HCT116 (cell line): ENCODE measurements at regions not wholly inside any gene's neighbourhood (a gene's known extent, or its start where the extent isn't known, plus 50 kb on each side); places are given as distances from the start of the nearest gene placed in this dataset.

ENCODE experiments used
- ATAC-seq: fragments of 200-7000 bp; cut with Tn5 transposase; 2 replicates; pipeline ENCODE4 v1.9.1; 2020; ENCODE audit warnings: mild to moderate bottlenecking, moderate library complexity
- BruUV-seq: library from RNA; stranded (reverse); fragments of 400-500 nt; replicated peaks from 2 replicates; lab custom pipeline; 2021; lab: Mats Ljungman, UMichigan
- CTCF ChIA-PET: fragments of 300-600 bp; sonication (Branson Sonifier 250); formaldehyde crosslinking; loops from one replicate; lab custom pipeline; 2021; ENCODE audit warnings: antibody characterized with exemption; lab: Charles Lee
- POLR2A ChIA-PET: fragments of 300-600, 350-600 bp; sonication (Branson Sonifier 250); formaldehyde crosslinking; loops from one replicate; lab custom pipeline; 2021; ENCODE audit warnings: antibody characterized with exemption; lab: Charles Lee
- RAD21 ChIA-PET, 2 experiments: fragments of 300-600 bp; sonication (Branson Sonifier 250); formaldehyde crosslinking; loops; one replicate each; lab custom pipeline; 2023; ENCODE audit warnings: low total read pairs in 2 of 2; ENCODE audit not compliant: uncharacterized antibody in 2 of 2, unreplicated experiment in 2 of 2, low non-redundant PET in 1 of 2; lab: Charles Lee
- DNase-seq: peaks from one replicate; pipeline ENCODE4 v3.0.0-alpha.2; 2010; ENCODE audit warnings: low read depth, low spot score
- H2AFZ ChIP-seq: fragments of 200-600 bp; shearing (Covaris generic), sonication (generic); 2 replicates; pipeline ENCODE4 v1.6.1; 2017; ENCODE audit warnings: low read depth, mixed run types, mixed read lengths, antibody characterized with exemption, low read length; ENCODE audit not compliant: poor library complexity, severe bottlenecking
- H3K27ac ChIP-seq: 2 replicates; pipeline ENCODE4 v1.5.1; 2012; ENCODE audit warnings: low read depth, low read length
- H3K27me3 ChIP-seq: fragments of 200-600 bp; sonication (generic); 2 replicates; pipeline ENCODE4 v1.6.1; 2016; ENCODE audit warnings: mixed run types, low read length, mixed read lengths; ENCODE audit not compliant: insufficient read depth
- H3K36me3 ChIP-seq, 2 experiments: fragments of 200-500 bp in 1 of 2; fragments of 200-600 bp in 1 of 2; sonication (Bioruptor generic) in 1 of 2; sonication (generic) in 1 of 2; 2 replicates each; pipeline versions ENCODE4 v1.5.1 to v1.6.1; 2014 to 2016; ENCODE audit warnings: low read length in 2 of 2, inconsistent platforms in 1 of 2, mixed read lengths in 1 of 2, mixed run types in 1 of 2; ENCODE audit not compliant: insufficient read depth in 2 of 2, control insufficient read depth in 1 of 2
- H3K4me1 ChIP-seq, 2 experiments: fragments of 200-600 bp in 1 of 2; sonication (generic) in 1 of 2; 2 replicates each; pipeline versions ENCODE4 v1.5.1 to v1.6.1; 2012 to 2017; ENCODE audit warnings: low read length in 2 of 2, inconsistent platforms in 1 of 2, mild to moderate bottlenecking in 1 of 2, mixed read lengths in 1 of 2, mixed run types in 1 of 2, moderate library complexity in 1 of 2; ENCODE audit not compliant: insufficient read depth in 2 of 2, control insufficient read depth in 1 of 2
- H3K4me2 ChIP-seq: fragments of 200-600 bp; sonication (generic); 2 replicates; pipeline ENCODE4 v1.6.1; 2017; ENCODE audit warnings: mixed run types, low read length, mixed read lengths
- H3K4me3 ChIP-seq, 2 experiments: fragments of 200-600 bp in 1 of 2; sonication (generic) in 1 of 2; replicated peaks in 1 of 2; 2 replicates each; pipeline ENCODE4 v1.5.1; 2011 to 2016; ENCODE audit warnings: low read length in 2 of 2, control low read depth in 1 of 2, low read depth in 1 of 2, mild to moderate bottlenecking in 1 of 2, mixed read lengths in 1 of 2, mixed run types in 1 of 2
- H3K79me2 ChIP-seq: fragments of 200-600 bp; sonication (generic); 2 replicates; pipeline ENCODE4 v1.6.1; 2017; ENCODE audit warnings: mild to moderate bottlenecking, mixed run types, low read length, moderate library complexity, mixed read lengths; ENCODE audit not compliant: insufficient read depth
- H3K9ac ChIP-seq: fragments of 200-600 bp; sonication (generic); 2 replicates; pipeline ENCODE4 v1.6.1; 2016; ENCODE audit warnings: low read length, mixed read lengths
- H3K9me2 ChIP-seq: fragments of 200-600 bp; sonication (generic), shearing (Covaris generic); 2 replicates; pipeline ENCODE4 v1.6.1; 2017; ENCODE audit warnings: mixed run types, mild to moderate bottlenecking, moderate library complexity; ENCODE audit not compliant: insufficient read depth
- H3K9me3 ChIP-seq, 2 experiments: fragments of 200-500 bp in 1 of 2; fragments of 200-600 bp in 1 of 2; sonication (Bioruptor generic) in 1 of 2; sonication (generic) in 1 of 2; 2 replicates each; pipeline ENCODE4 v1.6.1; 2014 to 2017; ENCODE audit warnings: low read length in 2 of 2, mixed read lengths in 2 of 2, inconsistent platforms in 1 of 2, low read depth in 1 of 2, mild to moderate bottlenecking in 1 of 2, mixed run types in 1 of 2, moderate library complexity in 1 of 2; ENCODE audit not compliant: control insufficient read depth in 1 of 2, insufficient read depth in 1 of 2
- H4K20me1 ChIP-seq: fragments of 200-600 bp; sonication (generic), shearing (Covaris generic); 2 replicates; pipeline ENCODE4 v1.6.1; 2017; ENCODE audit warnings: mixed run types, mild to moderate bottlenecking, moderate library complexity; ENCODE audit not compliant: insufficient read depth
- CBX3 ChIP-seq: IDR thresholded peaks from 2 replicates; pipeline ENCODE4 v1.6.1; 2012; ENCODE audit warnings: low read depth
- ELF1 ChIP-seq: IDR thresholded peaks from 2 replicates; pipeline ENCODE4 v1.6.1; 2012; ENCODE audit warnings: low read depth, borderline replicate concordance
- EZH2 ChIP-seq: fragments of 200-600 bp; sonication (generic); IDR thresholded peaks from 2 replicates; pipeline ENCODE4 v1.6.1; 2017; ENCODE audit warnings: antibody characterized with exemption, mixed run types
- EZH2phosphoT487 ChIP-seq: fragments of 200-600 bp; IDR thresholded peaks from 2 replicates; pipeline ENCODE4 v1.6.1; 2018; ENCODE audit warnings: antibody characterized with exemption, borderline replicate concordance
- FOSL1 ChIP-seq: IDR thresholded peaks from 2 replicates; pipeline ENCODE4 v1.6.1; 2012; ENCODE audit warnings: low read depth
- JUND ChIP-seq: IDR thresholded peaks from 2 replicates; pipeline ENCODE4 v1.6.1; 2012
- POLR2A ChIP-seq: IDR thresholded peaks from 2 replicates; pipeline ENCODE4 v1.7.0; 2011; ENCODE audit warnings: borderline replicate concordance; ENCODE audit not compliant: insufficient read depth, insufficient read length; ENCODE audit errors: extremely low read depth
- SIN3A ChIP-seq: IDR thresholded peaks from 2 replicates; pipeline ENCODE4 v1.6.1; 2012; ENCODE audit warnings: low read depth
- SP1 ChIP-seq: IDR thresholded peaks from 2 replicates; pipeline ENCODE4 v1.6.1; 2012; ENCODE audit warnings: low read depth
- TCF7L2 ChIP-seq: IDR thresholded peaks from 2 replicates; pipeline ENCODE4 v1.7.0; 2011; ENCODE audit warnings: borderline replicate concordance, inconsistent platforms; ENCODE audit not compliant: insufficient read depth, insufficient read length; ENCODE audit errors: extremely low read depth
- YY1 ChIP-seq: IDR thresholded peaks from 2 replicates; pipeline ENCODE4 v1.6.1; 2011; ENCODE audit warnings: low read length, low read depth, moderate library complexity, mild to moderate bottlenecking; ENCODE audit not compliant: insufficient replicate concordance; ENCODE audit errors: extremely low read depth
- ZNF274 ChIP-seq: fragments of 200-500 bp; sonication (Bioruptor generic); IDR thresholded peaks from 2 replicates; pipeline ENCODE4 v1.6.1; 2014; ENCODE audit warnings: mild to moderate bottlenecking, low read depth, low read length, inconsistent platforms
- intact Hi-C: fragments of 100-400 bp; cut with micrococcal nuclease; formaldehyde crosslinking; loops from 2 replicates; pipeline ENCODE4 v1.10.0; 2022
- TF ChIP-seq, protein P1 (sequence below): IDR thresholded peaks from 2 replicates; pipeline ENCODE4 v1.6.1; 2012
- TF ChIP-seq, protein P2 (sequence below), 3 experiments: fragments of 200-600 bp in 1 of 3; sonication (generic) in 1 of 3; IDR thresholded peaks in 2 of 3; conservative IDR thresholded peaks in 1 of 3; 2 replicates each; pipeline ENCODE4 v1.5.1; 2012 to 2017; ENCODE audit warnings: low read depth in 2 of 3, low read length in 2 of 3, antibody characterized with exemption in 1 of 3, borderline replicate concordance in 1 of 3, control low read depth in 1 of 3, mild to moderate bottlenecking in 1 of 3, mixed read lengths in 1 of 3, mixed run types in 1 of 3, moderate library complexity in 1 of 3; ENCODE audit not compliant: insufficient read depth in 1 of 3

DNA sequence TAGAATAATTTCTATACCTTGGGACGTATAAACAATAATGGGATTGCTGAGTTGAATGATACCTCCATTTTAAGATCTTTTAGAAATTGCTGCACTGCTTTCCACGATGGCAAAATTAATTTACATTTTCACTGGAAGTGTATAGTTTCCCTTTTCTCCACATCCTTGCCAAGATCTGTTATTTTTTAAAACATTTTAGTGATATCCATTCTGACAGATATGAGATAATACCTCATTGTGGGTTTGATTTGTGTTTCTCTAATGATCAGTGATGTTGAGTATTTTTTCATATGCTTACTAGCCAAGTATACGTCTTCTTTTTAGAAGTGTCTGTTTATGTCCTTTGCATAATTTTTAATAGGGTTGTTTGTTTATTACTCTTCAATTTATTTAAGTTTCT is 908.5 kb upstream of the CNTNAP5 start:
- Histone ChIP-seq H4K20me1 (no peaks in the 10 kb centered on the region), H3K27ac (no peak overlapping the region), H2AFZ (no peak overlapping the region), H3K36me3 (no peaks in the 10 kb centered on the region), H3K9me3 (peaks cover 4 to 26% of the 10 kb centered on the region in 2 experiments; a peak in 2 of 4 replicates), H3K4me3 (no peak overlapping the region), H3K4me2 (no peak overlapping the region), H3K9me2 (no peaks in the 10 kb centered on the region), H3K4me1 (no peaks in the 10 kb centered on the region), H3K79me2 (no peaks in the 10 kb centered on the region), H3K27me3 (no peaks in the 10 kb centered on the region), H3K9ac (no peak overlapping the region)
- ChIA-PET RAD21 (no interaction called here), CTCF (no interaction called here), POLR2A (no interaction called here)
- BruUV-seq, result no TSS peak
- DNase-seq (no peak), ATAC-seq (no peak)
- TF ChIP-seq EZH2phosphoT487 (no peak), FOSL1 (no peak), CBX3 (no peak), SP1 (no peak), EZH2 (no peak), TCF7L2 (no peak), JUND (no peak)
- TF ChIP-seq, protein P1, sequence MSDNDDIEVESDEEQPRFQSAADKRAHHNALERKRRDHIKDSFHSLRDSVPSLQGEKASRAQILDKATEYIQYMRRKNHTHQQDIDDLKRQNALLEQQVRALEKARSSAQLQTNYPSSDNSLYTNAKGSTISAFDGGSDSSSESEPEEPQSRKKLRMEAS, result no peak
- intact Hi-C loops, result no loop called here

DNA sequence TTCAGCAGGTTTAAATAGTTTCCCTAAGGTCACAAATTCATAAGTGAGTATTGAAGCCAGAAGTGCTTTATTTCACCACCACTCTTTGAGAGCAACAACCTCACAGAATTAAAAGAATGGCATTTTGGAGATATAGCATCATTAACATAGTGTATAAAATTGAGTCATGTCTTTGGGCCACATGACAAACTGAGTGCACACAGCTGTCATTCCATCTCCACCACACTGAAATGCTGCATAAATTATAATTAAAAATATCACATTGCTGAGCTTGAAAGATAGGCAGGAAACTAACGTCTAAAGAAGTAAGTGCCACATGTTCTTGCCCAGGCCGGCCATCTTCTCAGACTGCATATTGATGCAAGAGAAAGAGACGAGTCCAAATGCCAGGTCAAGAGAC is 897.9 kb upstream of the CNTNAP5 start:
- H3K36me3 ChIP-seq, result no peaks in the 10 kb centered on the region
- no peaks in the 10 kb centered on the region for H4K20me1 ChIP-seq
- no peak overlapping the region for H3K27ac ChIP-seq
- POLR2A ChIA-PET, result no interaction called here
- no TSS peak for BruUV-seq
- RAD21 ChIA-PET, result no interaction called here
- no peak overlapping the region for H3K4me2 ChIP-seq
- H3K4me3 ChIP-seq, result no peak overlapping the region
- ATAC-seq (no peak), DNase-seq (no peak)
- intact Hi-C loops, result no loop called here
- H3K9ac ChIP-seq, result no peak overlapping the region
- H3K9me2 ChIP-seq, result no peaks in the 10 kb centered on the region
- H2AFZ ChIP-seq, result no peak overlapping the region
- H3K79me2 ChIP-seq, result no peaks in the 10 kb centered on the region
- TF ChIP-seq YY1 (no peak), ELF1 (no peak), ZNF274 (no peak), SIN3A (no peak), FOSL1 (no peak), POLR2A (no peak), CBX3 (no peak), TCF7L2 (no peak), EZH2 (no peak)
- TF ChIP-seq, protein P2, sequence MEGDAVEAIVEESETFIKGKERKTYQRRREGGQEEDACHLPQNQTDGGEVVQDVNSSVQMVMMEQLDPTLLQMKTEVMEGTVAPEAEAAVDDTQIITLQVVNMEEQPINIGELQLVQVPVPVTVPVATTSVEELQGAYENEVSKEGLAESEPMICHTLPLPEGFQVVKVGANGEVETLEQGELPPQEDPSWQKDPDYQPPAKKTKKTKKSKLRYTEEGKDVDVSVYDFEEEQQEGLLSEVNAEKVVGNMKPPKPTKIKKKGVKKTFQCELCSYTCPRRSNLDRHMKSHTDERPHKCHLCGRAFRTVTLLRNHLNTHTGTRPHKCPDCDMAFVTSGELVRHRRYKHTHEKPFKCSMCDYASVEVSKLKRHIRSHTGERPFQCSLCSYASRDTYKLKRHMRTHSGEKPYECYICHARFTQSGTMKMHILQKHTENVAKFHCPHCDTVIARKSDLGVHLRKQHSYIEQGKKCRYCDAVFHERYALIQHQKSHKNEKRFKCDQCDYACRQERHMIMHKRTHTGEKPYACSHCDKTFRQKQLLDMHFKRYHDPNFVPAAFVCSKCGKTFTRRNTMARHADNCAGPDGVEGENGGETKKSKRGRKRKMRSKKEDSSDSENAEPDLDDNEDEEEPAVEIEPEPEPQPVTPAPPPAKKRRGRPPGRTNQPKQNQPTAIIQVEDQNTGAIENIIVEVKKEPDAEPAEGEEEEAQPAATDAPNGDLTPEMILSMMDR (IDR thresholded peaks at IDR 0.05 in 2 of 3, conservative IDR thresholded peaks at IDR 0.05 in 1 of 3; ENCODE audit: borderline replicate concordance in 1 of 3, insufficient read depth in 1 of 3, low read depth in 2 of 3, low read length in 2 of 3), result no peak
- TF ChIP-seq, protein P1, result no peak
- H3K9me3 ChIP-seq, result peaks cover 10 to 24% of the 10 kb centered on the region in 2 experiments; a peak in 2 of 4 replicates
- H3K4me1 ChIP-seq, result no peaks in the 10 kb centered on the region
- CTCF ChIA-PET, result no interaction called here
- H3K27me3 ChIP-seq, result no peaks in the 10 kb centered on the region
